ENCODE measurements at regions not wholly inside any gene's neighbourhood (a gene's known extent, or its start where the extent isn't known, plus 50 kb on each side); places are given as distances from the start of the nearest gene placed in this dataset.

DNA sequence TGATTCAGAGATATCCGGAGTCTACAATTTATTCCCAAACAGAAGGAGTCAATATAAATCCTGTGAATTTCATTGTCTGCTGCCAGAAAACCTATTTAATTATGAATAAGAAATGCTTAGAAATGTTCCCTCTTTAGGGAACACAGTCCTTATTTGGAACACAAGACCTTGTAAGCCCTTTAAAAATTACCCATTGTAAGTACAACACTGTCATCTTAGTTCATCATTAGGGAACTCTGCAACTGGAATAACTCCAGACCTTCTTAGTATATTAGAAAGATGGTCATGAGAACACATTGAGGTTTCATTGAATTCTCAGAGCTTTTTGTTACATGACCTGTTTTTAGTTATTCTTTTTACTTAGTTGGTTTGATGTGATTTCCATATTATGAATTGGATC, 548.5 kb upstream of the KLF12 start:
- TF ChIP-seq CTCF (IDR thresholded peaks at IDR 0.05; ENCODE audit: low read length) (no peak), EZH2phosphoT487 (IDR thresholded peaks at IDR 0.05; ENCODE audit: low read length) (no peak), EZH2 (optimal IDR thresholded peaks at IDR 0.05; ENCODE audit: low read depth, low read length) (no peak)

GRCh38 chr13:74681891-74682290, 547.7 kb upstream of the KLF12 start:
- Histone ChIP-seq H3K27me3 (replicated peaks; ENCODE audit: insufficient read depth, low read length) (no peaks in the 10 kb centered on the region), H3K27ac (ENCODE audit: low read length) (no peak overlapping the region), H3K9me3 (replicated peaks; ENCODE audit: insufficient read depth, low read length) (no peaks in the 10 kb centered on the region), H3K36me3 (replicated peaks; ENCODE audit: insufficient read depth, low read length) (no peaks in the 10 kb centered on the region), H3K9ac (ENCODE audit: low read length) (no peak overlapping the region), H3K79me2 (ENCODE audit: low read length) (no peaks in the 10 kb centered on the region), H3K4me3 (ENCODE audit: low read length) (no peak overlapping the region), H3F3A (ENCODE audit: insufficient read depth, low read length) (no peaks in the 10 kb centered on the region), H2AFZ (ENCODE audit: low read length) (no peak overlapping the region), H3K4me2 (ENCODE audit: low read depth, low read length) (no peak overlapping the region), H4K20me1 (ENCODE audit: insufficient read depth, low read length) (no peaks in the 10 kb centered on the region), H3K9me2 (replicated peaks; ENCODE audit: insufficient read depth, low read length) (no peaks in the 10 kb centered on the region), H3K4me1 (ENCODE audit: low read length) (no peaks in the 10 kb centered on the region)
- DNase-seq = no peak
- TF ChIP-seq CTCF (IDR thresholded peaks at IDR 0.05; ENCODE audit: low read length) (no peak), EZH2phosphoT487 (IDR thresholded peaks at IDR 0.05; ENCODE audit: low read length) (no peak), EZH2 (optimal IDR thresholded peaks at IDR 0.05; ENCODE audit: low read depth, low read length) (no peak)

More for the DNA sequence above, 548.5 kb upstream of the KLF12 start:
- H3K4me1 ChIP-seq (ENCODE audit: low read length) = no peaks in the 10 kb centered on the region
- no peaks in the 10 kb centered on the region for H3K27me3 ChIP-seq (replicated peaks; ENCODE audit: insufficient read depth, low read length)
- no peaks in the 10 kb centered on the region for H4K20me1 ChIP-seq (ENCODE audit: insufficient read depth, low read length)
- H3K9me2 ChIP-seq (replicated peaks; ENCODE audit: insufficient read depth, low read length) = no peaks in the 10 kb centered on the region
- H3K9ac ChIP-seq (ENCODE audit: low read length) = no peak overlapping the region
- H3K79me2 ChIP-seq (ENCODE audit: low read length) = no peaks in the 10 kb centered on the region
- H3K4me3 ChIP-seq (ENCODE audit: low read length) = no peak overlapping the region
- H3F3A ChIP-seq (ENCODE audit: insufficient read depth, low read length) = no peaks in the 10 kb centered on the region
- no peak overlapping the region for H3K27ac ChIP-seq (ENCODE audit: low read length)
- DNase-seq = no peak
- H3K36me3 ChIP-seq (replicated peaks; ENCODE audit: insufficient read depth, low read length) = no peaks in the 10 kb centered on the region
- no peaks in the 10 kb centered on the region for H3K9me3 ChIP-seq (replicated peaks; ENCODE audit: insufficient read depth, low read length)
- no peak overlapping the region for H3K4me2 ChIP-seq (ENCODE audit: low read depth, low read length)
- H2AFZ ChIP-seq (ENCODE audit: low read length) = no peak overlapping the region

GRCh38 chr13:74678308-74678965, 544.2 kb upstream of the KLF12 start:
- DNase-seq = no peak
- Histone ChIP-seq H3K9ac (ENCODE audit: low read length) (no peak overlapping the region), H3K27ac (ENCODE audit: low read length) (no peak overlapping the region), H3K36me3 (replicated peaks; ENCODE audit: insufficient read depth, low read length) (no peaks in the 10 kb centered on the region), H3K4me2 (ENCODE audit: low read depth, low read length) (no peak overlapping the region), H2AFZ (ENCODE audit: low read length) (no peak overlapping the region), H3K9me3 (replicated peaks; ENCODE audit: insufficient read depth, low read length) (no peaks in the 10 kb centered on the region), H3K79me2 (ENCODE audit: low read length) (no peaks in the 10 kb centered on the region), H3K9me2 (replicated peaks; ENCODE audit: insufficient read depth, low read length) (no peaks in the 10 kb centered on the region), H3K4me3 (ENCODE audit: low read length) (no peak overlapping the region), H3K27me3 (replicated peaks; ENCODE audit: insufficient read depth, low read length) (no peaks in the 10 kb centered on the region), H3K4me1 (ENCODE audit: low read length) (no peaks in the 10 kb centered on the region), H3F3A (ENCODE audit: insufficient read depth, low read length) (no peaks in the 10 kb centered on the region), H4K20me1 (ENCODE audit: insufficient read depth, low read length) (no peaks in the 10 kb centered on the region)
- TF ChIP-seq EZH2 (optimal IDR thresholded peaks at IDR 0.05; ENCODE audit: low read depth, low read length) = no peak
- no peak for TF ChIP-seq CTCF (IDR thresholded peaks at IDR 0.05; ENCODE audit: low read length)
